ENCODE measurements at regions not wholly inside any gene's neighbourhood (a gene's known extent, or its start where the extent isn't known, plus 50 kb on each side); places are given as distances from the start of the nearest gene placed in this dataset.

DNA sequence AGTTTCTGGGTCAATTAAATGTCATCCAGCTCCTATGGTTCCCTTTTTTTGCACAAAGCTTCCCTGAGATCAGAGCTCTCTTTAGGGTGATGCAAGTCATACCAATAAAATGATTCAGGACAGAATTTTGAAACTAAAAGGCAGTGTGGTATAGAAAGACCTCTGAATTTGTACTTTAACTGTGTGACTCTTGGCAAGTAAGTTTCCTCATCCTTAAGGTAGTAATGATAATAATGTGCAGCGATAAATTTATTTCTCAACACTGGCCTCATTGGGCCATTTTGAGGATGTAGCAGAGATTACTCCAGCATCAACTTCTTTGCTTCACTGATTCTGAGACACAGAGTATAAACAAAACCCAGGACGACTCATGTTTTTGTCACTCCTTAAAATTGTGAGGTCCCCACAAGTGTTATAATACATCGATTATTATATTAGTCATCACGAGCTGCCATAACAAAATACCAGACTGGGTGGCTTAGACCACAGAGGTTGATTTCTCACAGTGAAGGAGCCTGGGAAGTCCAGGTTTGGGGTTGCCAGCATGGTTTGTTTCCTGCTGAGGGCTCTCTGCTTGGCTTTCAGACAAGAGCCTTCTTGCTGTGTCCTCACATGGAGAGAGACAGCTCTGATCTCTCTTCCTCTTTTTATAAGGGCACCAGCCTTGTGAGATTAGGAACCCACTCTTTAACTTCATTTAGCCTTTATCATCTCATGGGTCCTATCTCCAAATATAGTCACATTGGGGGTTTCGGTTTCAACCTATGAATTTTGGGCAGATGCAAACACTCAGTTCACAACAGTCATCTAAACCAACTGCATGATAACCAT lies 293.0 kb downstream of the ZNF608 start:
- Histone ChIP-seq H3K4me3 (ENCODE audit: low read length) (no peak overlapping the region), H3K36me3 (ENCODE audit: control insufficient read depth, insufficient read depth, low read length) (no peaks in the 10 kb centered on the region), H3K27ac (ENCODE audit: low read length) (no peak overlapping the region), H3K27me3 (ENCODE audit: control insufficient read depth, insufficient read depth, low read length) (no peaks in the 10 kb centered on the region), H3K4me1 (ENCODE audit: control insufficient read depth, insufficient read depth, low read length) (no peaks in the 10 kb centered on the region), H3K9me3 (ENCODE audit: control insufficient read depth, insufficient read depth, low read length) (no peaks in the 10 kb centered on the region)
- no peak for DNase-seq (ENCODE audit: low read depth, low spot score)
- no CpG with 5 or more reads among the region's 5 CpGs for WGBS (ENCODE audit: insufficient coverage, insufficient read length)

DNA sequence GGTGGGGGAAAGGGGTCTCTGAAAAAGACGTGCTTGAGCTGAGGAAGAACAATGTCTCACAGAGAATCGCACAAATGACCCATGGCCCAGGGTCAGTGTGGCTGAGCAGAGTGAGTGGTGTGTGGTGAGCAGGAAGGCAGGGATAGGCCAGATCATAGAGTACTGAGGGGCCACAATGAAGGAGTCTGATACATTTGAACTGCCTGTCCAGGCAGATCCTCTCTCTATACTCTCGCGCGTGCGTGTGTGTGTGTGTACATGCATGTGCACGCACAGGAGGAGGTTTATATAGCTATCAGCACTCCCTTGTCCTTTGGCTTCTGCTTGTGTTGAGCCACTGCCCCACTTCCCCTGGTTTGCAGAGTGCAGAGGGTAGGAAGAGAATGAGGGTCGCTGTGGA lies 294.0 kb downstream of the ZNF608 start:
- Histone ChIP-seq H3K27me3 (ENCODE audit: control insufficient read depth, insufficient read depth, low read length) (no peaks in the 10 kb centered on the region), H3K36me3 (ENCODE audit: control insufficient read depth, insufficient read depth, low read length) (no peaks in the 10 kb centered on the region), H3K4me1 (ENCODE audit: control insufficient read depth, insufficient read depth, low read length) (no peaks in the 10 kb centered on the region), H3K4me3 (ENCODE audit: low read length) (no peak overlapping the region), H3K9me3 (ENCODE audit: control insufficient read depth, insufficient read depth, low read length) (no peaks in the 10 kb centered on the region), H3K27ac (ENCODE audit: low read length) (no peak overlapping the region)
- DNase-seq (ENCODE audit: low read depth, low spot score) = no peak
- no CpG with 5 or more reads among the region's 8 CpGs for WGBS (ENCODE audit: insufficient coverage, insufficient read length)

DNA sequence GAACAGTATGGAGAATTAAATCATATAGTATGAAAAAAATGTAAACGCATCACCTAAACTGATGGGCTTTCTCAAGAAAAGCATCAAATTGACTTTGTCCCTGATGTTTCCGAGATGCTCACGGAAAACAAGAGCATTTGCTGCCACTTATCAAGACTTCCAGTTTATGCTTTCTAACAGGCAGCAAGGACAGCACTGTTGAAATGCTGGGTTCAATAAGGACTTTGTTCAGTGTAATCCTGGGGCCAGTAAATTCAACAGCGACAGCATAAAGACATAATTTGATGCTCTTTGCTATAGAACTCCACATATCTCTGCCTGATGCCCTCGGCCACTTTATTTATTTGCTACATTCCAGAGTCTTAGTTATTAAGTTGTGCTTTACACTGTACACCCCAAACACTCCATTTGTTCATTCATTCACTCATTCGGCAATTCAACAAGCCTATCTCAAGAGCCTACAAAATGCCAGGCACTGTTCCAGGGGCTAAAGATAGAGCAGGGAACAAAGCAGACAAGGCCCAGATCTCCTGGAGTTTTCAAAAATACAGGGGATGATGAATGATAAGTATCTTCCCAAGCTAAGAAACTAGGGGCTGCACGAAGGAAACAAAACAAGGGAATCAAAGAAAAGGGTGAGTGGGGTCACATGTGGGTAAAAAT lies 294.6 kb downstream of the ZNF608 start:
- DNase-seq (ENCODE audit: low read depth, low spot score) = no peak
- H3K9me3 ChIP-seq (ENCODE audit: control insufficient read depth, insufficient read depth, low read length) = no peaks in the 10 kb centered on the region
- H3K36me3 ChIP-seq (ENCODE audit: control insufficient read depth, insufficient read depth, low read length) = no peaks in the 10 kb centered on the region
- H3K27ac ChIP-seq (ENCODE audit: low read length) = no peak overlapping the region
- no peaks in the 10 kb centered on the region for H3K4me1 ChIP-seq (ENCODE audit: control insufficient read depth, insufficient read depth, low read length)
- H3K4me3 ChIP-seq (ENCODE audit: low read length) = no peak overlapping the region
- no CpG with 5 or more reads among the region's 7 CpGs for WGBS (ENCODE audit: insufficient coverage, insufficient read length)
- H3K27me3 ChIP-seq (ENCODE audit: control insufficient read depth, insufficient read depth, low read length) = no peaks in the 10 kb centered on the region

DNA sequence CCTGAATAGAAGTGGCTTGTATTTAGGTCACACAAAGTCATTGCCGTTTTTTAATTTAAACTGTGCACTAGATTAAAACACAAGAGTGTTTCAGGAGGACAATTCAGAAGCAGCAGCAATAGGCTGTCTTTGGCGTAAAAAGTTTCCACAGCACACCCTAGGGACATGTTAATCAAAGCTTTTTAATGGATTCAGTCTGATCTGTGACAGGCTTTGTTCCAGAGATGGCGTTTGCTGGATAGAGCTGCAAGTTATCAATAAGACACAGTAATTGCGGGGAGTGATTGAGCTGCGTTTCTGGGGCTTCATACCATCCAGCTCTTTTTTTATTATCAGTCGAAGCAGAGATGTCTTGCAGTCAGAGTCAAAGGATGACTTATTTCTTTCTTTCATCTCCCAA lies 300.3 kb downstream of the ZNF608 start:
- no peak overlapping the region for H3K27ac ChIP-seq (ENCODE audit: low read length)
- H3K36me3 ChIP-seq (ENCODE audit: control insufficient read depth, insufficient read depth, low read length) = no peaks in the 10 kb centered on the region
- H3K4me1 ChIP-seq (ENCODE audit: control insufficient read depth, insufficient read depth, low read length) = no peaks in the 10 kb centered on the region
- no peak overlapping the region for H3K4me3 ChIP-seq (ENCODE audit: low read length)
- no peaks in the 10 kb centered on the region for H3K27me3 ChIP-seq (ENCODE audit: control insufficient read depth, insufficient read depth, low read length)
- no peak for DNase-seq (ENCODE audit: low read depth, low spot score)
- H3K9me3 ChIP-seq (ENCODE audit: control insufficient read depth, insufficient read depth, low read length) = no peaks in the 10 kb centered on the region
- WGBS (ENCODE audit: insufficient coverage, insufficient read length) = no CpG with 5 or more reads among the region's 6 CpGs

DNA sequence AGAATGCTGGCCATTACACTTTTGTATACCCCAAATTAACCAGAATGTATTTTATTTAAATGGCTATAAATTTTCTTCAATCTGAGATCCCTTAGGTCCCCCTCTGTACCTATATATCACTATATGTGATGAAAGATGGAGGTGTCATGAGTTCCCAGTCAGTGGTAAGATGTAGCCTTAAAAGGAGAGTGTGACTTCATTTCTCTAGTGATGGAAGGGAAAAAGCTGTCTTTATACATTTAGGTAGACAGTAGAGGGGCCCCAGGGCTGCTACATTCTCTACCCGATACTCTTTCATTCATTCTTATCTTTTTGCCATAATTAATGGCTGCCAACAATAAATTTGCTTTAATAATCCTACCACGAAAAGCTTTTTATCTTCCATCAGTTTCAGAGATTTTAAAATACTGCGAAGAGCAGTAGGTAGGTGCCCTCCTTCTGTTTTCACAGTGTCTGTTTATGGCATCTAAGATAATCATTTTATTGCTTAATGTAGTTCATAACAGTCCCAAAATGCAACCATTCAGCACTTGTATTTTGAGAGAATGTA lies 301.3 kb downstream of the ZNF608 start:
- Histone ChIP-seq H3K9me3 (ENCODE audit: control insufficient read depth, insufficient read depth, low read length) (no peaks in the 10 kb centered on the region), H3K4me1 (ENCODE audit: control insufficient read depth, insufficient read depth, low read length) (no peaks in the 10 kb centered on the region), H3K36me3 (ENCODE audit: control insufficient read depth, insufficient read depth, low read length) (no peaks in the 10 kb centered on the region), H3K27me3 (ENCODE audit: control insufficient read depth, insufficient read depth, low read length) (no peaks in the 10 kb centered on the region), H3K27ac (ENCODE audit: low read length) (no peak overlapping the region), H3K4me3 (ENCODE audit: low read length) (no peak overlapping the region)
- no peak for DNase-seq (ENCODE audit: low read depth, low spot score)
- WGBS (ENCODE audit: insufficient coverage, insufficient read length) = no CpG with 5 or more reads among the region's 3 CpGs

DNA sequence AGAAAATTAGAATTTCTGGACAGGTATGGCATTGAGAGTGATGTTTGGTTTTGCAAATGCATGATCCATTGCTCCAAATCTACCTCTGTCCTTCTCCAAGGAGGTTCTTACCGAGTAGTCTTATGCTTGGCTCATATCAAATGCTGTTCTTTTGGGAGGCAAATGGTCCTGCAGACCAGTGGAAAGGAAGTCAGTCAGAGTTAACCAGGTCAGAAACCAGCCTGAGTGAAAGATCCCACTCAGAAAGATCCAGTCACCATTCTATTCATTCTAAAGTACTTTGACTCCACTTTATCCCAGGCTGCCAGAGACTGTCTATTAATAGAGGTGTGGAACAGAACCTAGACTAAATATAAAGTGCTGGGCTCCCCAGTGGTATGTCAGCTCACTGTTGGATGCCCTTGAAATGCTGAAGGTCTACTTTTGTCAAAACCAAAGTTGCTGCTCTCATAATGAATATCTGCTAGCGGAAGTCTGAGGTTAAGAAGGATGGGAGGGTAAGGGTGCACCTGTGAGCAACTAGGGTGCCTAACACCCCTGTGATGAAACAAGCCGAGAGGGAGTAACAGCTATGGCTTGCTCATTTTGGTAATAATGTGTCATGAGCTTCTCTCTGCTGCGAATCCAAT lies 302.2 kb downstream of the ZNF608 start:
- Histone ChIP-seq H3K4me3 (ENCODE audit: low read length) (no peak overlapping the region), H3K9me3 (ENCODE audit: control insufficient read depth, insufficient read depth, low read length) (no peaks in the 10 kb centered on the region), H3K36me3 (ENCODE audit: control insufficient read depth, insufficient read depth, low read length) (no peaks in the 10 kb centered on the region), H3K27me3 (ENCODE audit: control insufficient read depth, insufficient read depth, low read length) (no peaks in the 10 kb centered on the region), H3K4me1 (ENCODE audit: control insufficient read depth, insufficient read depth, low read length) (no peaks in the 10 kb centered on the region), H3K27ac (ENCODE audit: low read length) (no peak overlapping the region)
- no peak for DNase-seq (ENCODE audit: low read depth, low spot score)
- WGBS (ENCODE audit: insufficient coverage, insufficient read length) = no CpG with 5 or more reads among the region's 4 CpGs

DNA sequence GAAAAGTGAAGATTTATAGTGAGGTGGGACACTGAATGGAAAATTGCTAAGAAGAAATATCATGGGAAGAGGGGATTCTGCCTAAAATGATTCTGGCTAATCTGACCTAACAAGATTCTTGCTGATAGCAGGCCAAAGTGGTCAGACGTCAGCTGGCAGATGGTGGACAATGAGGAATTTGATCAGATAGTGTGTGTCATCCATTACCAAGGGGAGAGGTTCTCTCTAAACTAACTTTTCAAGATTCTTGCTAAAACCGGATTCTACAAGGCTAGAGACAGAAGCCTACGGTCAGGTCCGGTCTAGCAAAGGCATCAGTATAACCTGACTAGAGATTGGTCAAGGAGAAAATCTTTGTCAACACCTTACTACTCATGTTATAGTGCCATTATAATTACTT lies 306.0 kb downstream of the ZNF608 start:
- Histone ChIP-seq H3K36me3 (ENCODE audit: control insufficient read depth, insufficient read depth, low read length) (no peaks in the 10 kb centered on the region), H3K4me3 (ENCODE audit: low read length) (no peak overlapping the region), H3K4me1 (ENCODE audit: control insufficient read depth, insufficient read depth, low read length) (peaks cover 2% of the 10 kb centered on the region; the same call in 1 of the 2 replicates), H3K9me3 (ENCODE audit: control insufficient read depth, insufficient read depth, low read length) (no peaks in the 10 kb centered on the region), H3K27ac (ENCODE audit: low read length) (no peak overlapping the region), H3K27me3 (ENCODE audit: control insufficient read depth, insufficient read depth, low read length) (no peaks in the 10 kb centered on the region)
- DNase-seq (ENCODE audit: low read depth, low spot score) = no peak
- no CpG with 5 or more reads among the region's 4 CpGs for WGBS (ENCODE audit: insufficient coverage, insufficient read length)

DNA sequence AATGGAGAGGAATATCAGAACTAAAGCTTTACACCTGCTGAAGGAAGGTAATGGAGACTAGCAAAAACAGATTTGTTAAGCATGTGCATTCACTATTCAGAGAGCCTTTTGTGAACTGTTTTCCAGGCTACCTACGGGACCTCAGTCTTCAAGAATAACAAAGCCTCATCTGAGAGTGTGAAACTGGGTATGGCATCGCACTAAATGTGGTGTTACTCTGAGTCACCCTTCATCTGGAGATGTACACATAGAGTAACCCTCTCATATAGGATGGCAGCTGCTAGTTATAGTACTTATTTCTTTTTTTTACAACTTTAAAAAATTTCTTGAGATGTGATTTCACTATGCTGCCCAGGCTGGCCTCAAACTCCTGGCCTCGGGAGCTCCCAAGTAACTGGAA lies 306.8 kb downstream of the ZNF608 start:
- Histone ChIP-seq H3K27ac (ENCODE audit: low read length) (no peak overlapping the region), H3K27me3 (ENCODE audit: control insufficient read depth, insufficient read depth, low read length) (no peaks in the 10 kb centered on the region), H3K4me1 (ENCODE audit: control insufficient read depth, insufficient read depth, low read length) (peaks cover 2% of the 10 kb centered on the region; the same call in 1 of the 2 replicates), H3K4me3 (ENCODE audit: low read length) (no peak overlapping the region), H3K9me3 (ENCODE audit: control insufficient read depth, insufficient read depth, low read length) (no peaks in the 10 kb centered on the region), H3K36me3 (ENCODE audit: control insufficient read depth, insufficient read depth, low read length) (no peaks in the 10 kb centered on the region)
- no CpG with 5 or more reads among the region's 3 CpGs for WGBS (ENCODE audit: insufficient coverage, insufficient read length)
- no peak for DNase-seq (ENCODE audit: low read depth, low spot score)

DNA sequence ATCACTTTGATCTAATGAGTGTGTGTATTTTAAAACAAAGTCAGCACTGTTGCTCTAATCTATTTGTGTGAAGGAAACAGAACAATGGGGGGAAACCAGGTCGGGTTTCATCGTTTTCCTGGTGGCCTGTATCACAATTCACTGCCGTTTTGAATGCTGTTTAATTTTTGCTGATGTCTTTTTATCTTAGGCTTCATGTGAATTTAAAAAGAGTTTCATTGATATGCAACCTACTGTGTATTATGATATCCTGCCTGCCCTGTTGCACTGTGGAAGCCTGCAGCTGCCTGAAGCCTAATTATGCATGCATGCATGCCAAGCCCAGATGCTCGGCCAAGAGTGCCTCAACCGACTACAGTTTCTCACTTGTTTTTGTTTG lies 307.5 kb downstream of the ZNF608 start:
- H3K9me3 ChIP-seq (ENCODE audit: control insufficient read depth, insufficient read depth, low read length) = no peaks in the 10 kb centered on the region
- H3K4me1 ChIP-seq (ENCODE audit: control insufficient read depth, insufficient read depth, low read length) = peaks cover 2% of the 10 kb centered on the region; the same call in 1 of the 2 replicates
- DNase-seq (ENCODE audit: low read depth, low spot score) = no peak
- no peaks in the 10 kb centered on the region for H3K36me3 ChIP-seq (ENCODE audit: control insufficient read depth, insufficient read depth, low read length)
- peak overlapping the region; percentile 84 for H3K27ac ChIP-seq (ENCODE audit: low read length)
- H3K4me3 ChIP-seq (ENCODE audit: low read length) = no peak overlapping the region
- no peaks in the 10 kb centered on the region for H3K27me3 ChIP-seq (ENCODE audit: control insufficient read depth, insufficient read depth, low read length)
- no CpG with 5 or more reads among the region's 5 CpGs for WGBS (ENCODE audit: insufficient coverage, insufficient read length)

DNA sequence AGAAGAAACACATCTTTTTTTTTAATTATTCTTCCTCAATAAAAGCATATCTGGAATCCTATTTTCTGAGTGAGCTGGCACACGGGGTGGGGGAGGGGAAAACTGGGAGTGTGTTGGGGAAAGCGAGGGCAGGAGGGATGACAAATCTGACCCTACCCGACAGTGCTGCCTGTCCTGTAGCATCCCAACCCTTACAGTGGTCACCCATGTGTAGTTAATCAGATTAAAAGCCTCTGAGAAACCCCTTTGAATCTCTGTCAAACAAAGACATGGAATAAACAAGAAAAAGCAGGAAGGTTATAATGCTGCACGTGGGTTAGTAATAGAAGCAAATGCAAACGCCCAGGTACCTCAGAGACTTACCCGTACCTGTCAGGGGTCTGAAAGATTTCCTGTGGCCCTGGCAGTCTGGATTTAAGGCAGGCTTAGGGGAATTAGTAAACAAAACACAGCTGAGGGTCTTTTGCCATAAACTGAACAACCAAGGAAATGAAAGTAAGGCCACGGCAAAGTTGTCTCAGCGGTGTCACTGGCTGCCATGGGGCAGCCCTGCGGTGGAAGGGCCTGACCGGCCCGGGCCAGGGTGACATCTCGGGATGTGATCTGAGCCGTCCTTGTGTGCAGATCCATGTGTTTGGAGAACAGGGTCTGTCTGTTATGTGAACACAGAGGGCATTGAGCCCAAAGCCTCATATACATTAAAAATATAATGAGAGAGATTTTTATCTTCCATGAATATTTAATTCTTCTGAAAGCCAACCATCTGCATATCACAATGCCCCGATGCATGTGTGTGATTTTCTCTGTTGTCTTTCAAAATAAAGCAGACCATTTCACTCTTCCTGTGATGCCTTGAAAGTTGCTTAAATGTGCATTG lies 308.2 kb downstream of the ZNF608 start:
- Histone ChIP-seq H3K27me3 (ENCODE audit: control insufficient read depth, insufficient read depth, low read length) (no peaks in the 10 kb centered on the region), H3K4me1 (ENCODE audit: control insufficient read depth, insufficient read depth, low read length) (peaks cover 2% of the 10 kb centered on the region; the same call in 1 of the 2 replicates), H3K9me3 (ENCODE audit: control insufficient read depth, insufficient read depth, low read length) (no peaks in the 10 kb centered on the region), H3K4me3 (ENCODE audit: low read length) (no peak overlapping the region), H3K36me3 (ENCODE audit: control insufficient read depth, insufficient read depth, low read length) (no peaks in the 10 kb centered on the region), H3K27ac (ENCODE audit: low read length) (peak overlapping the region; percentile 84)
- no peak for DNase-seq (ENCODE audit: low read depth, low spot score)
- WGBS (ENCODE audit: insufficient coverage, insufficient read length) = no CpG with 5 or more reads among the region's 14 CpGs

Data from iPS DF 6.9 (cell line).